HEK293T (cell line): ENCODE measurements at regions not wholly inside any gene's neighbourhood (a gene's known extent, or its start where the extent isn't known, plus 50 kb on each side); places are given as distances from the start of the nearest gene placed in this dataset.

Source experiments
- CTCF ChIA-PET: fragments of 350-600 bp; formaldehyde crosslinking; extraction: SDS; loops from one replicate; lab custom pipeline; 2021; ENCODE audit warnings: antibody characterized with exemption, inconsistent platforms; lab: Yijun Ruan, JAX
- POLR2A ChIA-PET: fragments of 350-600 bp; formaldehyde crosslinking; extraction: SDS; loops from one replicate; lab custom pipeline; 2020; ENCODE audit warnings: antibody characterized with exemption, inconsistent platforms; lab: Yijun Ruan, JAX
- DNase-seq: peaks from one replicate; pipeline ENCODE4 v3.0.0; 2012; ENCODE audit warnings: mixed read lengths; ENCODE audit errors: extremely low spot score
- ARNT ChIP-seq: fragments of 450-650 bp; IDR thresholded peaks from 2 replicates; pipeline ENCODE4 v1.6.1; 2017; ENCODE audit warnings: mild to moderate bottlenecking
- BHLHE40 ChIP-seq: fragments of 450-650 bp; IDR thresholded peaks from 2 replicates; pipeline ENCODE4 v1.6.1; 2016; ENCODE audit warnings: mild to moderate bottlenecking, moderate library complexity, borderline replicate concordance
- CTBP1 ChIP-seq: fragments of 450-650 bp; IDR thresholded peaks from 2 replicates; pipeline ENCODE4 v1.6.1; 2016; ENCODE audit warnings: borderline replicate concordance
- ELF4 ChIP-seq: fragments of 450-650 bp; IDR thresholded peaks from 2 replicates; pipeline ENCODE4 v1.6.1; 2017; ENCODE audit warnings: antibody characterized with exemption
- FOXA1 ChIP-seq: fragments of 450-650 bp; IDR thresholded peaks from 2 replicates; pipeline ENCODE4 v1.6.1; 2016; ENCODE audit warnings: mild to moderate bottlenecking
- FOXK2 ChIP-seq: fragments of 450-650 bp; IDR thresholded peaks from 2 replicates; pipeline ENCODE4 v1.6.1; 2016; ENCODE audit warnings: mild to moderate bottlenecking
- FOXM1 ChIP-seq: fragments of 450-650 bp; IDR thresholded peaks from 2 replicates; pipeline ENCODE4 v1.6.1; 2017; ENCODE audit warnings: mild to moderate bottlenecking, borderline replicate concordance
- HDGF ChIP-seq: fragments of 450-650 bp; IDR thresholded peaks from 2 replicates; pipeline ENCODE4 v1.6.1; 2017; ENCODE audit warnings: antibody characterized with exemption, borderline replicate concordance
- L3MBTL2 ChIP-seq: fragments of 450-650 bp; conservative IDR thresholded peaks from 2 replicates; pipeline ENCODE4 v1.6.1; 2016; ENCODE audit warnings: mild to moderate bottlenecking
- LEF1 ChIP-seq: fragments of 450-650 bp; IDR thresholded peaks from 2 replicates; pipeline ENCODE4 v1.6.1; 2017; ENCODE audit warnings: mild to moderate bottlenecking, borderline replicate concordance
- NFRKB ChIP-seq: fragments of 450-650 bp; IDR thresholded peaks from 2 replicates; pipeline ENCODE4 v1.6.1; 2016; ENCODE audit warnings: mild to moderate bottlenecking, moderate library complexity
- SP1 ChIP-seq: fragments of 450-650 bp; IDR thresholded peaks from 2 replicates; pipeline ENCODE4 v1.6.1; 2017
- SUZ12 ChIP-seq: fragments of 450-650 bp; IDR thresholded peaks from 2 replicates; pipeline ENCODE4 v1.6.1; 2016; ENCODE audit warnings: mild to moderate bottlenecking
- TARDBP ChIP-seq: fragments of 450-650 bp; IDR thresholded peaks from 2 replicates; pipeline ENCODE4 v1.6.1; 2016
- ZNF384 ChIP-seq: fragments of 450-650 bp; IDR thresholded peaks from 2 replicates; pipeline ENCODE4 v1.6.1; 2016
- TF ChIP-seq, protein P1 (sequence below): fragments of 450-650 bp; IDR thresholded peaks from 2 replicates; pipeline ENCODE4 v1.6.1; 2016

DNA sequence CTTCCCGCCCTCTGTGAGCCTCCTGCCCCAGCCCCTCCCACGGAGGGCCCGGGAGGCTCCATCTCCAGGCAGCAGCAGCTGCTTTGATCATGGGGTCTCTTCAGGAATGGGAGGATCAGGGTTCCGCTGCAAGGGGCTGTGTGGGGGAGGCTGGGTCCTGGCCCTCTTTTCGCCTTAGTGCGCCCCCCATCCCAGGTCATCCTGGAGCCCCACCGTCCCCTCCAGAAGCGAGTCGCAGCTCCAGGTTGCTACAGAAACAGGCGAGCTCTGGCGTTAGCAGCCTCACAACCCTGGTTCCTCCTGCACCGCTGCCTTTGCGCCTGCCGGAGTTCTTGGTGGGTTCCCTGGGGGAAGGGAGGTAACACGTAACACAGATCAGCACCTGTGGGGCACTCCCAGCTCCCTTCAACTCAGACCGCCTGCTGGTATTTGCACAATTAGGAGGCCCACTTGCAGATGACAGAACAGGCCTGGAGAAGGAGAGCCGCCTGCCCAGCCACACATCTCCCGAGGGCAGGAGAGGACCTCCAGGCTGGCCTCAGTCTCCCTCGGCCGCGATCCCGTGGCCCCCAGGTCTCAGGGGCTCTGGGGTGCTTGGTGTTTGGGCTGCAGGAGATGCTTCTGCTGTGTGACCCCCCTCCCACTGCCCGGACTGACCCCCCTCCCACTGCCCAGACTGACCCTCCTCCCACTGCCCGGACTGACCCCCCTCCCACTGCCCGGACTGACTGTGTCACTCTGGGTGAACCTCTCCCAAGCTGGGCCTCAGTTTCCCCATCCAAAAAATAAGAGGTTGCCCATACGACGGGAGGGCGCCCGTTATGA lies 64.2 kb upstream of the ADRA2C start:
- CTCF ChIA-PET, result no interaction called here
- POLR2A ChIA-PET, result no interaction called here
- no peak for DNase-seq
- TF ChIP-seq FOXK2, result no peak
- TF ChIP-seq L3MBTL2, result no peak
- TF ChIP-seq SP1, result no peak
- TF ChIP-seq FOXM1, result no peak
- TF ChIP-seq TARDBP, result no peak
- no peak for TF ChIP-seq FOXA1
- TF ChIP-seq CTBP1, result no peak
- TF ChIP-seq, protein P1, sequence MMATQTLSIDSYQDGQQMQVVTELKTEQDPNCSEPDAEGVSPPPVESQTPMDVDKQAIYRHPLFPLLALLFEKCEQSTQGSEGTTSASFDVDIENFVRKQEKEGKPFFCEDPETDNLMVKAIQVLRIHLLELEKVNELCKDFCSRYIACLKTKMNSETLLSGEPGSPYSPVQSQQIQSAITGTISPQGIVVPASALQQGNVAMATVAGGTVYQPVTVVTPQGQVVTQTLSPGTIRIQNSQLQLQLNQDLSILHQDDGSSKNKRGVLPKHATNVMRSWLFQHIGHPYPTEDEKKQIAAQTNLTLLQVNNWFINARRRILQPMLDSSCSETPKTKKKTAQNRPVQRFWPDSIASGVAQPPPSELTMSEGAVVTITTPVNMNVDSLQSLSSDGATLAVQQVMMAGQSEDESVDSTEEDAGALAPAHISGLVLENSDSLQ, result no peak

DNA sequence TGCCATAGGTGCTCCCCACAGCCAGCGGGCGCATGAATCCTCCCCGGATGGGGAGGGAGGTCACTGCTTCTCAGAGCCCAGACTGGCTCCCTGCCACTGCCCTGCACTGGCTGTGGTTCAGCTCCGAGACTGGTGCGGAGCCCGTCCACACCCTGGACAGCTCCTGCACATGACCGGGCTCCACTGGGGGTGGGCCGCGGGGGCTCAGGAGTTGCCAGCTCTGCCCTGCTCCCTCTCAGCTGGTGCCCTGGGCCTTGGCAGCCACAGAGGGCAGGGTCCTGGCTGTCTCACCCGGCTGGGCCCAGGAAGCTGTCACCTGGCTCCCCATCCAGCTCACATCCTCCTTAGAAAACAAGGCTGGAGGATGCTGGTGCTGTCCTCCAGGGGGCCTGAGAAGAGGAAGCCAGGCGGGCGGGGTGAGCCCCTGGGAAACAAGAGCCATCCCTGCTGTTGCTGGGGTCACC lies 64.9 kb upstream of the ADRA2C start:
- TF ChIP-seq, protein P1, result no peak
- TF ChIP-seq ZNF384, result no peak
- TF ChIP-seq FOXK2, result no peak
- TF ChIP-seq ELF4, result no peak
- no peak for TF ChIP-seq SP1
- TF ChIP-seq SUZ12, result no peak
- no peak for TF ChIP-seq BHLHE40
- TF ChIP-seq FOXA1, result no peak
- no peak for TF ChIP-seq FOXM1
- no peak for TF ChIP-seq L3MBTL2
- TF ChIP-seq CTBP1, result no peak
- no peak for DNase-seq
- POLR2A ChIA-PET, result no interaction called here
- CTCF ChIA-PET, result no interaction called here

DNA sequence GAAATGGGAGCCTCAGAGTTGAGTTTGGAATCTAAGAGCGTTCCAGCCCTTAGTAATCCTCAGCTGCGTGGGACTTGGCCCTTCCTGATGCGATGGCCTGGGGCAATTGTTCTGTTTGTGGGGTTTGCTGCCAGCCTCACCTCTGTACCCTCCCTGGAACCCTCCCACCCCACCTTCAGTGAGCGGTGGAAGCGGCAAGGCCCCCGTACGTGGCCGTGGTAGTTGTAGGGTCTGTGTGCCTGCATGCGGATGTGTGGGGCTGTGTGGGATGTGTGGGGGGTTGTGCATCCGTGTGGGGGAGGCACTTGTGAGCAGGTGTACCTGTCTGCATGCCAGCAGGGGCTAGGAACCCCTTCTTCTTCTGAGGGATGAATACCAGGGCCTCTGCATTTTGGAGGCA lies 65.4 kb upstream of the ADRA2C start:
- ChIA-PET CTCF (no interaction called here), POLR2A (no interaction called here)
- DNase-seq, result no peak
- TF ChIP-seq L3MBTL2 (no peak), ZNF384 (no peak), CTBP1 (no peak), FOXA1 (no peak), SP1 (no peak), ARNT (no peak), SUZ12 (no peak), BHLHE40 (no peak), HDGF (no peak), NFRKB (no peak), ELF4 (no peak), FOXM1 (no peak), FOXK2 (no peak), LEF1 (no peak), TARDBP (no peak)
- TF ChIP-seq, protein P1, result no peak

DNA sequence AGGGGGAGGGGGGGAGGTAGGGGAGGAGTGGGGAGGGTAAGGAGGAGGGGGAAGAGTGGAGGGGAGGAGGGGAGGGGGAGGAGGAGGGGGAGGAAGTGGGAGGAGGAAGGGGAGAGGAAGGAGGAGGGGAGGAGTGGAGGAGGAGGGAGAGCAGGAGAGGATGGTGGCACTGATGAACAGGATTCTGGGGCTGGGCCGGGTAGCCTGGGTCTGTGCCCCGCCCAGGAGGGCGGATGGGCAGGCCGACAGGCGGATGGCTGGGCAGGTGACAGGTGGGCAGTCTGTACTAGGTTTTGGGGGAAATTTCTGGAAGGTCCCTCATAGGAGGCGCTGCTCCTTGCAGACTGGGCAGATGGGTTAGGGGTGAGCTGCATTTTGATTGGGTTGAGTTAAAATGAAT lies 66.0 kb upstream of the ADRA2C start:
- no peak for DNase-seq
- ChIA-PET POLR2A (no interaction called here), CTCF (no interaction called here)
- no peak for TF ChIP-seq L3MBTL2
- TF ChIP-seq FOXM1, result no peak
- no peak for TF ChIP-seq ARNT
- TF ChIP-seq FOXK2, result no peak
- TF ChIP-seq FOXA1, result no peak
- no peak for TF ChIP-seq LEF1
- TF ChIP-seq CTBP1, result no peak
- TF ChIP-seq, protein P1, result no peak

DNA sequence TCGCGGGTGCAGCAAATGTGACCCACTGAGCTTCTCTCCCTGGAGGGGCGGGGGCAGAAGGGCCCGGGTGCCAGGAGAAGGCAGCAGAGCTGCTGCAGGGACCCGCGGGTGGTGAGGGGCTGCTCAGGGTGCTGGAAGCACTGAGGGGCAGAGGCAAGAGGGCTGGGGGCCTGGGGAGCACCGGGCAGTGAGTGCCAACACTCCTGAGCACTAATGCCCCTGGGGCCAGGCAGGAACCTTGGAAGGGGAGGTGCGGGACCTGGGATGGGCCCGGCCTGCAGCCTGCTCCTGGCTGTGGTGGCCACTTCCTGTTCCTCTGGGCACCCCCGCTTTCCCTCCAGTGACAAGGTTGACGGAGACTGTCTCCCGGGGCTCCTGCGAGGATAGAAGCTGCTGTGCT lies 66.5 kb upstream of the ADRA2C start:
- CTCF ChIA-PET, result no interaction called here
- TF ChIP-seq LEF1 (no peak), HDGF (no peak), ARNT (no peak), TARDBP (no peak), SP1 (no peak), BHLHE40 (no peak), SUZ12 (no peak), ZNF384 (no peak), ELF4 (no peak)
- POLR2A ChIA-PET, result no interaction called here
- no peak for DNase-seq

DNA sequence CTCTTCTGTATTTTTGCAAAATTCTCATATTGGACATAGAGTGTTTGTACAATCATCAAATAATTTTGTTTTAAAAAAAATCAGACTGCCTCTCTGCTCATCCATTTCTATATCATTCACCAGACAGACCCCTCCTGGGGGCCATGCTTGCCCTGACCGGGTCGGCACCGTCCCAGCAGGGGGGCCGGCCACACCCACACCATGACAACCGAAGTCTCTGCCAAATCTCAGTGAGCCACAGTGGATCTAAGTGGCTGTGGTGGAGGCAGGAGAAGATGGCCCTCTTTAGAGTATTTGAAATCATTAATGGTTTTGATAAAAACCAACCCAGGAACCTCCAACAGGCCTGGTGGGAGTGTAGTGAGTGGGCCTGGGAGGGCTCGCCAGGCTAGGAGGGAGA lies 66.9 kb upstream of the ADRA2C start:
- no peak for TF ChIP-seq FOXM1
- TF ChIP-seq SUZ12, result no peak
- no peak for TF ChIP-seq ELF4
- no peak for TF ChIP-seq ARNT
- TF ChIP-seq, protein P1, result no peak
- no peak for TF ChIP-seq NFRKB
- no peak for TF ChIP-seq TARDBP
- TF ChIP-seq HDGF, result no peak
- no peak for TF ChIP-seq LEF1
- no peak for TF ChIP-seq FOXA1
- TF ChIP-seq ZNF384, result no peak
- no peak for TF ChIP-seq FOXK2
- no peak for TF ChIP-seq L3MBTL2
- no peak for TF ChIP-seq BHLHE40
- ChIA-PET POLR2A (no interaction called here), CTCF (no interaction called here)
- no peak for DNase-seq
